MM.1S (cell line): ENCODE measurements at regions not wholly inside any gene's neighbourhood (a gene's known extent, or its start where the extent isn't known, plus 50 kb on each side); places are given as distances from the start of the nearest gene placed in this dataset.

ENCODE experiments used
- DNase-seq: peaks from one replicate; pipeline ENCODE4 v3.0.0-alpha.2; 2015
- H2AFZ ChIP-seq: fragments of 300-600 bp; sonication (generic); 2 replicates; pipeline ENCODE4 v1.6.0; 2016; ENCODE audit warnings: antibody characterized with exemption, low read length
- H3F3A ChIP-seq: fragments of 300-600 bp; sonication (generic); 2 replicates; pipeline ENCODE4 v1.6.1; 2016; ENCODE audit warnings: mild to moderate bottlenecking, antibody characterized with exemption, low read length, moderate library complexity, mixed read lengths; ENCODE audit not compliant: insufficient read depth
- H3K27ac ChIP-seq: fragments of 300-600 bp; sonication (generic); 2 replicates; pipeline ENCODE4 v1.5.1; 2016; ENCODE audit warnings: mild to moderate bottlenecking, low read length
- H3K27me3 ChIP-seq: fragments of 300-600 bp; sonication (generic); replicated peaks from 2 replicates; pipeline ENCODE4 v1.6.0; 2016; ENCODE audit warnings: low read length; ENCODE audit not compliant: insufficient read depth
- H3K36me3 ChIP-seq: fragments of 300-600 bp; sonication (generic); replicated peaks from 2 replicates; pipeline ENCODE4 v1.6.1; 2016; ENCODE audit warnings: mild to moderate bottlenecking, low read length, mixed read lengths; ENCODE audit not compliant: insufficient read depth
- H3K4me1 ChIP-seq: fragments of 300-600 bp; sonication (generic); 2 replicates; pipeline ENCODE4 v1.6.1; 2016; ENCODE audit warnings: low read length, mixed read lengths
- H3K4me2 ChIP-seq: fragments of 300-600 bp; sonication (generic); 2 replicates; pipeline ENCODE4 v1.6.0; 2016; ENCODE audit warnings: low read depth, low read length
- H3K4me3 ChIP-seq: fragments of 300-600 bp; sonication (generic); 2 replicates; pipeline ENCODE4 v1.5.1; 2016; ENCODE audit warnings: low read length, mixed read lengths
- H3K79me2 ChIP-seq: fragments of 300-600 bp; sonication (generic); 2 replicates; pipeline ENCODE4 v1.6.1; 2016; ENCODE audit warnings: mixed run types, low read length, mixed read lengths
- H3K9ac ChIP-seq: fragments of 300-600 bp; sonication (generic); 2 replicates; pipeline ENCODE4 v1.6.1; 2016; ENCODE audit warnings: low read length, mixed read lengths
- H3K9me2 ChIP-seq: fragments of 300-600 bp; sonication (generic); replicated peaks from 2 replicates; pipeline ENCODE4 v1.6.1; 2016; ENCODE audit warnings: mild to moderate bottlenecking, low read length, mixed read lengths; ENCODE audit not compliant: insufficient read depth
- H3K9me3 ChIP-seq: fragments of 300-600 bp; sonication (generic); replicated peaks from 2 replicates; pipeline ENCODE4 v1.6.1; 2016; ENCODE audit warnings: mild to moderate bottlenecking, low read length, mixed read lengths; ENCODE audit not compliant: insufficient read depth
- H4K20me1 ChIP-seq: fragments of 300-600 bp; sonication (generic); 2 replicates; pipeline ENCODE4 v1.6.1; 2016; ENCODE audit warnings: mild to moderate bottlenecking, low read length, moderate library complexity, mixed read lengths; ENCODE audit not compliant: insufficient read depth
- EZH2 ChIP-seq: fragments of 300-600 bp; sonication (generic); optimal IDR thresholded peaks from 2 replicates; pipeline ENCODE3; 2017; ENCODE audit warnings: low read depth, mild to moderate bottlenecking, antibody characterized with exemption, low read length, mixed read lengths
- EZH2phosphoT487 ChIP-seq: fragments of 300-600 bp; sonication (generic); IDR thresholded peaks from 2 replicates; pipeline ENCODE4 v1.6.1; 2018; ENCODE audit warnings: antibody characterized with exemption, low read length
- TF ChIP-seq, protein P1 (sequence below): fragments of 300-600 bp; sonication (generic); IDR thresholded peaks from 2 replicates; pipeline ENCODE4 v1.5.1; 2016; ENCODE audit warnings: antibody characterized with exemption, low read length, mixed read lengths

- no peak overlapping the region for H2AFZ ChIP-seq
- TF ChIP-seq, protein P1, sequence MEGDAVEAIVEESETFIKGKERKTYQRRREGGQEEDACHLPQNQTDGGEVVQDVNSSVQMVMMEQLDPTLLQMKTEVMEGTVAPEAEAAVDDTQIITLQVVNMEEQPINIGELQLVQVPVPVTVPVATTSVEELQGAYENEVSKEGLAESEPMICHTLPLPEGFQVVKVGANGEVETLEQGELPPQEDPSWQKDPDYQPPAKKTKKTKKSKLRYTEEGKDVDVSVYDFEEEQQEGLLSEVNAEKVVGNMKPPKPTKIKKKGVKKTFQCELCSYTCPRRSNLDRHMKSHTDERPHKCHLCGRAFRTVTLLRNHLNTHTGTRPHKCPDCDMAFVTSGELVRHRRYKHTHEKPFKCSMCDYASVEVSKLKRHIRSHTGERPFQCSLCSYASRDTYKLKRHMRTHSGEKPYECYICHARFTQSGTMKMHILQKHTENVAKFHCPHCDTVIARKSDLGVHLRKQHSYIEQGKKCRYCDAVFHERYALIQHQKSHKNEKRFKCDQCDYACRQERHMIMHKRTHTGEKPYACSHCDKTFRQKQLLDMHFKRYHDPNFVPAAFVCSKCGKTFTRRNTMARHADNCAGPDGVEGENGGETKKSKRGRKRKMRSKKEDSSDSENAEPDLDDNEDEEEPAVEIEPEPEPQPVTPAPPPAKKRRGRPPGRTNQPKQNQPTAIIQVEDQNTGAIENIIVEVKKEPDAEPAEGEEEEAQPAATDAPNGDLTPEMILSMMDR: no peak
- TF ChIP-seq EZH2phosphoT487: no peak
- TF ChIP-seq EZH2: no peak
- no peaks in the 10 kb centered on the region for H3K9me2 ChIP-seq
- H4K20me1 ChIP-seq: no peaks in the 10 kb centered on the region
- 0 out of 2 replicates have a peak, but pooled peaks cover 3% of the 10 kb centered on the region for H3K4me1 ChIP-seq
- H3K36me3 ChIP-seq: no peaks in the 10 kb centered on the region
- H3K79me2 ChIP-seq: no peaks in the 10 kb centered on the region
- H3K27ac ChIP-seq: no peak overlapping the region
- no peak overlapping the region for H3K4me3 ChIP-seq
- no peaks in the 10 kb centered on the region; the same call in 1 of the 2 replicates for H3K27me3 ChIP-seq
- no peak overlapping the region for H3K9ac ChIP-seq
- no peaks in the 10 kb centered on the region for H3K9me3 ChIP-seq
- no peak overlapping the region for H3K4me2 ChIP-seq
- H3F3A ChIP-seq: no peaks in the 10 kb centered on the region
- no peak for DNase-seq
These were observed 104.4 kb upstream of the SYT6 start for GRCh38 chr1:114258074-114258473.

GRCh38 chr1:114257554-114257953 lies 103.9 kb upstream of the SYT6 start:
- no peaks in the 10 kb centered on the region; the same call in 1 of the 2 replicates for H3K27me3 ChIP-seq

GRCh38 chr1:114253900-114254299 lies 100.2 kb upstream of the SYT6 start:
- Histone ChIP-seq H3K4me1 (no peaks in the 10 kb centered on the region), H3K79me2 (no peaks in the 10 kb centered on the region), H3F3A (no peaks in the 10 kb centered on the region), H3K9ac (no peak overlapping the region), H3K4me2 (no peak overlapping the region), H3K4me3 (no peak overlapping the region), H3K9me3 (no peaks in the 10 kb centered on the region), H3K27me3 (no peaks in the 10 kb centered on the region), H2AFZ (no peak overlapping the region), H3K27ac (no peak overlapping the region), H3K9me2 (no peaks in the 10 kb centered on the region), H4K20me1 (no peaks in the 10 kb centered on the region), H3K36me3 (no peaks in the 10 kb centered on the region)
- TF ChIP-seq, protein P1: no peak
- TF ChIP-seq EZH2phosphoT487 (no peak), EZH2 (no peak)
- no peak for DNase-seq

More at GRCh38 chr1:114257554-114257953, 103.9 kb upstream of the SYT6 start:
- no peak overlapping the region for H3K27ac ChIP-seq
- H2AFZ ChIP-seq: no peak overlapping the region
- no peaks in the 10 kb centered on the region for H3K9me2 ChIP-seq
- H3F3A ChIP-seq: no peaks in the 10 kb centered on the region
- H3K4me3 ChIP-seq: no peak overlapping the region
- TF ChIP-seq EZH2: no peak
- TF ChIP-seq, protein P1: no peak
- TF ChIP-seq EZH2phosphoT487: no peak
- H4K20me1 ChIP-seq: no peaks in the 10 kb centered on the region
- H3K4me1 ChIP-seq: no peaks in the 10 kb centered on the region
- H3K9me3 ChIP-seq: no peaks in the 10 kb centered on the region
- no peaks in the 10 kb centered on the region for H3K36me3 ChIP-seq
- H3K9ac ChIP-seq: no peak overlapping the region
- no peak for DNase-seq
- H3K4me2 ChIP-seq: no peak overlapping the region
- H3K79me2 ChIP-seq: no peaks in the 10 kb centered on the region
